A673 (cell line): ENCODE measurements at regions not wholly inside any gene's neighbourhood (a gene's known extent, or its start where the extent isn't known, plus 50 kb on each side); places are given as distances from the start of the nearest gene placed in this dataset.

Experiments
- CTCF ChIP-seq: fragments of 300-800, 200-600 bp; sonication (generic); conservative IDR thresholded peaks from 2 replicates; pipeline ENCODE4 v1.5.1; 2017; ENCODE audit warnings: low read depth, mild to moderate bottlenecking, antibody characterized with exemption, low read length, moderate library complexity, mixed read lengths
- EZH2 ChIP-seq: fragments of 200-600 bp; sonication (generic); IDR thresholded peaks from 2 replicates; pipeline ENCODE4 v1.6.1; 2017; ENCODE audit warnings: borderline replicate concordance, low read depth, mild to moderate bottlenecking, mixed read lengths, antibody characterized with exemption, low read length; ENCODE audit not compliant: poor library complexity, severe bottlenecking

- TF ChIP-seq EZH2 (no peak), CTCF (no peak)
Measured at GRCh38 chr11:112610494-112610893, 349.8 kb upstream of the PLET1 start.
